K562 (cell line): ENCODE measurements at regions not wholly inside any gene's neighbourhood (a gene's known extent, or its start where the extent isn't known, plus 50 kb on each side); places are given as distances from the start of the nearest gene placed in this dataset.

Experiments used
- CTCF ChIP-seq, 3 experiments: IDR thresholded peaks in 2 of 3; conservative IDR thresholded peaks in 1 of 3; 2 replicates each; pipeline ENCODE4 v1.5.1; 2011 to 2012; ENCODE audit warnings: low read length in 3 of 3, mild to moderate bottlenecking in 3 of 3, control low read depth in 2 of 3, improper control_type of control experiment in 1 of 3, inconsistent platforms in 1 of 3, low read depth in 1 of 3, mixed read lengths in 1 of 3, moderate library complexity in 1 of 3; ENCODE audit not compliant: insufficient read depth in 2 of 3
- HDAC1 ChIP-seq, 2 experiments: fragments of 450-650 bp; IDR thresholded peaks; 2 replicates each; pipeline ENCODE4 v1.6.1; 2016 to 2017; ENCODE audit warnings: inconsistent platforms in 1 of 2, mild to moderate bottlenecking in 1 of 2, moderate library complexity in 1 of 2
- TAF1 ChIP-seq: IDR thresholded peaks from 2 replicates; pipeline ENCODE4 v1.6.1; 2011; ENCODE audit warnings: mild to moderate bottlenecking, low read length, moderate library complexity; ENCODE audit not compliant: insufficient read depth, control insufficient read depth, severe bottlenecking; ENCODE audit errors: extremely low read depth

GRCh38 chr1:104991702-104992101, 1242.0 kb downstream of the AMY1C start:
- no peak for TF ChIP-seq CTCF (IDR thresholded peaks at IDR 0.05 in 2 of 3, conservative IDR thresholded peaks at IDR 0.05 in 1 of 3; ENCODE audit: insufficient read depth in 2 of 3, low read depth in 1 of 3, low read length in 3 of 3)
- no peak for TF ChIP-seq HDAC1 (IDR thresholded peaks at IDR 0.05)
- TF ChIP-seq TAF1 = no peak
